Skin epidermis (tissue), 12 donors: ENCODE measurements at regions not wholly inside any gene's neighbourhood (a gene's known extent, or its start where the extent isn't known, plus 50 kb on each side); places are given as distances from the start of the nearest gene placed in this dataset.

Experiments
- H3K27ac ChIP-seq, 21 experiments: fragments of 200-600 bp; sonication (generic) in 11 of 21; one replicate each; pipeline ENCODE4 v1.5.0; 2020; ENCODE audit warnings: mild to moderate bottlenecking in 3 of 21, inconsistent platforms in 2 of 21, moderate library complexity in 2 of 21
- H3K4me3 ChIP-seq, 7 experiments: fragments of 200-600 bp; sonication (generic) in 2 of 7; one replicate each; pipeline ENCODE4 v1.5.0; 2020; ENCODE audit warnings: inconsistent platforms in 2 of 7, mild to moderate bottlenecking in 2 of 7, moderate library complexity in 1 of 7

- H3K4me3 ChIP-seq, result no peak overlapping the region
- no peak overlapping the region for H3K27ac ChIP-seq
Measured at GRCh38 chr22:27391092-27391770, 410.3 kb downstream of the MN1 start.

DNA sequence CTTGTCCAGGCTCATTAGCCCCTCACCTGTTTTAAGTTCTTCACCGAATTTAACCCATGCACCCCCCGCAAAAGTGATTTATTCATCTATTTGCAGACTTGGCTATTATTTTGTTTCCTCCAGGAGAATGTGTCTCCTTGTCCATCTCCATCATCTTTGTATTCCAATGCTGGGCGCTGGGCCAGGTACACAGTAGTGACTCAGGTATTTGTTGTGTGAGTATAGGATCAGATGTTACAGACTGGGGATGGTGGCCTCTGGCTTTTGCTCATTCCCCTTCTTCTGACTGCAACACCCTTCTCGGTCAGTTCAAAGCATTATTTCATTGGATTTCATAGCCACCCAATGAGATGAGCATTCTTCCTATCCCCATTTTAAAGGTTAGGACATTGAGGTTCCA lies 408.2 kb downstream of the MN1 start:
- Histone ChIP-seq H3K4me3 (no peak overlapping the region), H3K27ac (no peak overlapping the region)

GRCh38 chr22:27394806-27395404 lies 406.7 kb downstream of the MN1 start:
- H3K27ac ChIP-seq, result no peak overlapping the region
- no peak overlapping the region for H3K4me3 ChIP-seq

GRCh38 chr22:27397036-27397953 lies 404.3 kb downstream of the MN1 start:
- Histone ChIP-seq H3K27ac (no peak overlapping the region), H3K4me3 (no peak overlapping the region)

- Histone ChIP-seq H3K4me3 (no peak overlapping the region), H3K27ac (no peak overlapping the region)
Measured at GRCh38 chr22:27397954-27398342, 403.6 kb downstream of the MN1 start.

DNA sequence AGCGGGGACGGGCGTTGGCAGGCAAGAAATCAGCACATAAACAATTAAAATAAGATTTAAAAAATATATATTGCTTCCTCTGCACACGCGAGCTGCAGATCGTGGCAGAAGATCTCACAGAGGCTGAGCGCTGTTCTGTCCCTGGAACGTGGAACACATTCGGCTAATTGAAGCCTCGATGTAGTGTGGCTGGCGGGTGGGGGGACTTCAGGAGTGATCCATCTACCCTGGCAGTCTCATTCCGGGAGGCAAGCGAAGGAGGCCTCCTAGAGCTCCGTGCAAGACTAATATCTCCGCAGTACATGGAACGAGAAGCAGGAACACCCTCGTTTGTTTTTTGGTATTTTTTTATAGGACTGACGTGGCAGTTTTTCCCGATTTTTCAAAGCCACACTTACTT lies 402.4 kb downstream of the MN1 start:
- Histone ChIP-seq H3K4me3 (no peak overlapping the region), H3K27ac (no peak overlapping the region)

GRCh38 chr22:27400811-27401210 lies 400.7 kb downstream of the MN1 start:
- no peak overlapping the region for H3K4me3 ChIP-seq

DNA sequence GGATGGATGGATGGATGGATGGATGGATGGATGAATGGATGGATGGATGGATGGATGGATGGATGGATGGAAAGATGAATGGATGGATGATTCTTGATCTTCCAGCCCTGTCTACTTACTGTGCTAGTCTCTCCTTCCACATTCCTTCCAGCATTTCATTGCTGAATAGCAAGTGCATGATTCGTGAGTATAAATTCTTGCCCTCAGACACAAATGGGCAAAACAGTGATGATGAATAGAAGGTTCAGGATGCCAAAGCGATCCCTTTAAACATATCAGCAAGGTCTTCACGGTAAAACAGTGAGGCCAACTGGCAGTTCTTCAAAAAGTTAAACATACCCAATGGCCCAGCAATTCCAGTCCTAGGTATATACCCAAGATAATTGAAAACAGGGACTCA lies 400.2 kb downstream of the MN1 start:
- no peak overlapping the region for H3K4me3 ChIP-seq

More at GRCh38 chr22:27400811-27401210, 400.7 kb downstream of the MN1 start:
- H3K27ac ChIP-seq, result no peak overlapping the region

GRCh38 chr22:27404441-27404840 lies 397.1 kb downstream of the MN1 start:
- Histone ChIP-seq H3K27ac (no peak overlapping the region), H3K4me3 (no peak overlapping the region)

More for the DNA sequence above, 400.2 kb downstream of the MN1 start:
- H3K27ac ChIP-seq, result no peak overlapping the region

DNA sequence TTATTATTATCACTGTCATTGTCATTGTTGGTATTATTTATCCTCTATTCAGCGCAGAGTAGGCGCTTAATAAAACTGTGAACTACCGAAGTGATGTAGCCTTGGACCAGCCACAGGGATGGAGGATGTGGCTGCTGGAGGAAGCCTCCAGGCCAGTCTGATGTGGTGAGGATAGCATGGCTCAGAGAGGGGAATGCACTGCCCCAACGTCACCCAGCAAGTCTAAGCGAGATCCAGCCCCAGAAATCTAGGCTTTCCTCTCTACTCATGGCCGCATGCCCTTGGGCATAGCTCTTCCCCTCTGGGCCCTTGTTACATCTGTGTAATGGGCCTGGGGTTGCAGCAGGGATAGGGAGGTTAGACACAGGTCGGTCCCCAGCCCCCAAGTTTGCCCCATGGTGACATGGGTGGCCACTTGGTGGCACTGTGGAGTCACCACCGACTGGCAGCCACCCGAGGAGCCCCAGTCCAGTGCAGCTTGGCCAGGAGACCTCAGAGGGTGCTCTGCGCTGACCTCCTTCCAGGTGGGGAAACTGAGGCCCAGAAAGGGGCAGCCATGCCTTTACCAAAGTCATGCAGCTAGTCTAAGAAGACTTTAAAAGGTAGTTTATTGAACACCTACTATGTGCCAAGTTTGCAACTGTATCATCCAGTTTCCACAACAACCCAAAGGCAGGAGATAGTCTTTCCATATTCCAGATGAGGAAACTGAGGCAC lies 395.7 kb downstream of the MN1 start:
- no peak overlapping the region for H3K4me3 ChIP-seq

GRCh38 chr22:27406389-27406861 lies 395.1 kb downstream of the MN1 start:
- Histone ChIP-seq H3K4me3 (no peak overlapping the region), H3K27ac (no peak overlapping the region)

More for the DNA sequence above, 395.7 kb downstream of the MN1 start:
- no peak overlapping the region for H3K27ac ChIP-seq

DNA sequence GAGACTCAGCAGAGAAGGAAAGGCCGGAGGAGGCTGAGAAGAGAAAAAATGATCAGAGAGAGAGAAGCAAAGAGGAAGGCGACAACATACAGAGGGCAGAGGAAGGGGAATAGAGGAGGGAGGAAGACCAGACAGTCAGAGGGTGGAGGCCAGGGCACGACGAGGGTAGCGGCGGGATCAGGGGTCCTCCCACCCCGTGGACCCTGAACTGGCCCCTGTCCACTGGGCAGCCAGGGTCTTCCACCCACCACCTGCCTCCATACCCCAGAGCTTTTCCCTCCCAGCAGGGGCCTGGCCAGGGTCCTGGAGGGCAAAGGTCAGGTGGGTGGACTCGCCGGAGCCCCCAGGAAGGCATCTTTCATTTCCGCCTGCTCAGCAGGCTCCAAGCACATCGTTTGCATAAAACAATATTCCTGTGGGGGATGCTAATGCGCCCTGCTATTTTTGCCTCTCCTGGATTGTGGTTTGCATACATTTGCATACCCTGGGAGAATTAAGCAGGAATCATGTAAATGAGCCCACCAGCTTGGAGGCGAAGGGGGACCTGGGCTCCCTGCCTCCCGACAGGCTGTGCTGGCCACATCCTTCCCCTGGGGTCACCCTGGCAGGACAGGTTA lies 394.1 kb downstream of the MN1 start:
- H3K4me3 ChIP-seq, result no peak overlapping the region
- H3K27ac ChIP-seq, result no peak overlapping the region

DNA sequence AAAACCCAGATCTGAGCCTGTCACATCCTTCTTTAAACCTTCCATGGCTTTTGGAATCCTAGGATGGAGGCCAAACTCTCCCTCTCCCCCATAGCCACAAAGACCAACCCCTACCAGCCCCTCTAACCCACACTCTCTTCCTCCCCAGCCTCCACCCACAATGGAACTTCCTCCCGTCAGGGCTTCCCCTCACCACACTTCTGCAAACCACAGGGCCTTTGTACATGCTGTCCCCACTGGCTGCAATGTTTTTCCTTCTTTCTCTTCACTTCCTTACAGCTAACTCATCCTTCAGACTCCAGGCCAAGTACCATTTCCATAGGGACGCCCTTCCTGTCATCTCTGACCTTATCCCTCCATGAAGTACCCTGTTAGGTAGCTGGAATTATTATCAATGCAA lies 393.5 kb downstream of the MN1 start:
- no peak overlapping the region for H3K4me3 ChIP-seq
- H3K27ac ChIP-seq, result no peak overlapping the region

GRCh38 chr22:27409299-27409698 lies 392.3 kb downstream of the MN1 start:
- no peak overlapping the region for H3K4me3 ChIP-seq
- no peak overlapping the region for H3K27ac ChIP-seq

- Histone ChIP-seq H3K27ac (no peak overlapping the region), H3K4me3 (no peak overlapping the region)
Measured at GRCh38 chr22:27412866-27413445, 388.6 kb downstream of the MN1 start.

GRCh38 chr22:27413702-27414101 lies 387.9 kb downstream of the MN1 start:
- no peak overlapping the region for H3K27ac ChIP-seq
- H3K4me3 ChIP-seq, result no peak overlapping the region

GRCh38 chr22:27416511-27417420 lies 384.8 kb downstream of the MN1 start:
- Histone ChIP-seq H3K27ac (no peak overlapping the region), H3K4me3 (no peak overlapping the region)

- Histone ChIP-seq H3K27ac (no peak overlapping the region), H3K4me3 (no peak overlapping the region)
Measured at GRCh38 chr22:27417421-27417814, 384.1 kb downstream of the MN1 start.
